ENCODE measurements at regions not wholly inside any gene's neighbourhood (a gene's known extent, or its start where the extent isn't known, plus 50 kb on each side); places are given as distances from the start of the nearest gene placed in this dataset.

GRCh38 chr14:25945746-25946145, 652.1 kb downstream of the NOVA1 start:
- no peak for DNase-seq

GRCh38 chr14:25944020-25944419, 653.8 kb downstream of the NOVA1 start:
- DNase-seq: no peak

- DNase-seq: no peak
These were observed 654.5 kb downstream of the NOVA1 start for GRCh38 chr14:25943329-25943728.

- DNase-seq: no peak
These were observed 655.7 kb downstream of the NOVA1 start for GRCh38 chr14:25942090-25942489.

GRCh38 chr14:25933731-25934130, 664.1 kb downstream of the NOVA1 start:
- no peak for DNase-seq

- DNase-seq: no peak
These were observed 667.8 kb downstream of the NOVA1 start for GRCh38 chr14:25929881-25930615.

GRCh38 chr14:25911831-25912230, 686.0 kb downstream of the NOVA1 start:
- DNase-seq: no peak

- no peak for DNase-seq
These were observed 688.6 kb downstream of the NOVA1 start for GRCh38 chr14:25909045-25909747.

GRCh38 chr14:25908277-25909044, 689.4 kb downstream of the NOVA1 start:
- no peak for DNase-seq

- DNase-seq: no peak
These were observed 693.4 kb downstream of the NOVA1 start for GRCh38 chr14:25904446-25904845.

GRCh38 chr14:25899197-25899596, 698.6 kb downstream of the NOVA1 start:
- DNase-seq: no peak

GRCh38 chr14:25896777-25897176, 701.1 kb downstream of the NOVA1 start:
- no peak for DNase-seq

- no peak for DNase-seq
These were observed 702.1 kb downstream of the NOVA1 start for GRCh38 chr14:25895740-25896139.

- DNase-seq: no peak
These were observed 710.5 kb downstream of the NOVA1 start for GRCh38 chr14:25887251-25887878.

- DNase-seq: no peak
These were observed 713.2 kb downstream of the NOVA1 start for GRCh38 chr14:25884657-25885056.

GRCh38 chr14:25882899-25883298, 714.9 kb downstream of the NOVA1 start:
- DNase-seq: no peak

- no peak for DNase-seq
These were observed 722.4 kb downstream of the NOVA1 start for GRCh38 chr14:25875475-25875874.

GRCh38 chr14:25869854-25870253, 728.0 kb downstream of the NOVA1 start:
- no peak for DNase-seq

- DNase-seq: no peak
These were observed 729.1 kb downstream of the NOVA1 start for GRCh38 chr14:25868521-25869314.

- no peak for DNase-seq
These were observed 736.4 kb downstream of the NOVA1 start for GRCh38 chr14:25861406-25861805.

- DNase-seq: no peak
These were observed 749.2 kb downstream of the NOVA1 start for GRCh38 chr14:25848601-25849000.

GRCh38 chr14:25846246-25846645, 751.6 kb downstream of the NOVA1 start:
- DNase-seq: peak; percentile 23
